Breast epithelium (tissue), 3 donors: ENCODE measurements at regions not wholly inside any gene's neighbourhood (a gene's known extent, or its start where the extent isn't known, plus 50 kb on each side); places are given as distances from the start of the nearest gene placed in this dataset.

Experiments
- POLR2A ChIP-seq: fragments of 450-650 bp; IDR thresholded peaks from one replicate; pipeline ENCODE4 v1.6.1; 2016; ENCODE audit warnings: antibody characterized with exemption, mild to moderate bottlenecking, moderate library complexity
- TF ChIP-seq, protein P1 (sequence below), 3 donors: fragments of 450-650 bp; IDR thresholded peaks; one replicate each; pipeline ENCODE4 v1.5.1; 2016 to 2017; ENCODE audit warnings: antibody characterized with exemption in 3 of 3, mild to moderate bottlenecking in 3 of 3, moderate library complexity in 3 of 3

DNA sequence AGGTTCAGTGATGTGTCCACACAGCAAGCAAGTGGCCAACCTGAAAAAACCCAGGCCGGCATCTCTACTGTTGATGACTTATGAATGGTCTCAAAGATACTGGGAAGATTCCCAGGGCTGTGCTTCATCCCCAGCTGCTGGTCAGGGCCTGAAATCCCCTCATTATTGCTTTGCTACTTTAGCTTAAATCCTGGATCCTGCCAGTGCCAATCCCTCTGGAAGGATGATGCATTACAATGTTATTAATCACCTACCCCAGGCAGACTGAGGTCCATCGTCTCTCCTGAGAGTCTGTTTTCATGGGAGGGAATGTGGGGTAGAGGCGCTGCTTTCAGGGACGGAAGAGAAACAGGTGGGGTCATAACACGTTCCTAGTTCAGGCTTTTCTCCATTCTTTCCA lies 371.6 kb downstream of the RPS24 start:
- no peak for TF ChIP-seq POLR2A
- TF ChIP-seq, protein P1, sequence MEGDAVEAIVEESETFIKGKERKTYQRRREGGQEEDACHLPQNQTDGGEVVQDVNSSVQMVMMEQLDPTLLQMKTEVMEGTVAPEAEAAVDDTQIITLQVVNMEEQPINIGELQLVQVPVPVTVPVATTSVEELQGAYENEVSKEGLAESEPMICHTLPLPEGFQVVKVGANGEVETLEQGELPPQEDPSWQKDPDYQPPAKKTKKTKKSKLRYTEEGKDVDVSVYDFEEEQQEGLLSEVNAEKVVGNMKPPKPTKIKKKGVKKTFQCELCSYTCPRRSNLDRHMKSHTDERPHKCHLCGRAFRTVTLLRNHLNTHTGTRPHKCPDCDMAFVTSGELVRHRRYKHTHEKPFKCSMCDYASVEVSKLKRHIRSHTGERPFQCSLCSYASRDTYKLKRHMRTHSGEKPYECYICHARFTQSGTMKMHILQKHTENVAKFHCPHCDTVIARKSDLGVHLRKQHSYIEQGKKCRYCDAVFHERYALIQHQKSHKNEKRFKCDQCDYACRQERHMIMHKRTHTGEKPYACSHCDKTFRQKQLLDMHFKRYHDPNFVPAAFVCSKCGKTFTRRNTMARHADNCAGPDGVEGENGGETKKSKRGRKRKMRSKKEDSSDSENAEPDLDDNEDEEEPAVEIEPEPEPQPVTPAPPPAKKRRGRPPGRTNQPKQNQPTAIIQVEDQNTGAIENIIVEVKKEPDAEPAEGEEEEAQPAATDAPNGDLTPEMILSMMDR (IDR thresholded peaks at IDR 0.05): no peak
